B cell (primary cell): ENCODE measurements at regions not wholly inside any gene's neighbourhood (a gene's known extent, or its start where the extent isn't known, plus 50 kb on each side); places are given as distances from the start of the nearest gene placed in this dataset.

Source experiments
- EZH2 ChIP-seq: IDR thresholded peaks from 2 replicates; pipeline ENCODE4 v1.6.1; 2012; ENCODE audit warnings: borderline replicate concordance, low read depth, mild to moderate bottlenecking, moderate library complexity, low read length; ENCODE audit not compliant: insufficient read depth, poor library complexity, severe bottlenecking
- TF ChIP-seq, protein P1 (sequence below): fragments of 200-600 bp; IDR thresholded peaks from one replicate; pipeline ENCODE4 v1.8.0; 2022; ENCODE audit warnings: antibody characterized with exemption, mild to moderate bottlenecking

DNA sequence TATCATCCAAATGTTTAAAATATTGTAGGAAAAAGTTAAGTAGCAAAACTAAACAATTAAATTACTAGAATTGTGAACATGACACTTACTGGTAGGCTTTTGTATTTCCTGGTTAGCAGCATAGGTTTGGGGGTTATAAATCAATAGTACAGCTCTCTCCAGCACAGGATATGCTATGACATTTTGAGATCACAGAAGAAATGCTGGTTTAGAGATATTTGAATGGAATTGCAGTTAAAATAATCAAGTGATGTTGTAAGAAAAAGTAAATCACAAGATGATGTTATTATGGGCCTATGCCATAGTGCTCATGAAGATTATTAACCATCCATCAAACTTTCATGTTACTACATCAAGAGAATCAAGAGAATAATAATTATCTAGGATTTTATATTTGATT, 1079.9 kb upstream of the SLIT2 start:
- TF ChIP-seq, protein P1, sequence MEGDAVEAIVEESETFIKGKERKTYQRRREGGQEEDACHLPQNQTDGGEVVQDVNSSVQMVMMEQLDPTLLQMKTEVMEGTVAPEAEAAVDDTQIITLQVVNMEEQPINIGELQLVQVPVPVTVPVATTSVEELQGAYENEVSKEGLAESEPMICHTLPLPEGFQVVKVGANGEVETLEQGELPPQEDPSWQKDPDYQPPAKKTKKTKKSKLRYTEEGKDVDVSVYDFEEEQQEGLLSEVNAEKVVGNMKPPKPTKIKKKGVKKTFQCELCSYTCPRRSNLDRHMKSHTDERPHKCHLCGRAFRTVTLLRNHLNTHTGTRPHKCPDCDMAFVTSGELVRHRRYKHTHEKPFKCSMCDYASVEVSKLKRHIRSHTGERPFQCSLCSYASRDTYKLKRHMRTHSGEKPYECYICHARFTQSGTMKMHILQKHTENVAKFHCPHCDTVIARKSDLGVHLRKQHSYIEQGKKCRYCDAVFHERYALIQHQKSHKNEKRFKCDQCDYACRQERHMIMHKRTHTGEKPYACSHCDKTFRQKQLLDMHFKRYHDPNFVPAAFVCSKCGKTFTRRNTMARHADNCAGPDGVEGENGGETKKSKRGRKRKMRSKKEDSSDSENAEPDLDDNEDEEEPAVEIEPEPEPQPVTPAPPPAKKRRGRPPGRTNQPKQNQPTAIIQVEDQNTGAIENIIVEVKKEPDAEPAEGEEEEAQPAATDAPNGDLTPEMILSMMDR: no peak
- TF ChIP-seq EZH2: no peak
